Loucy (cell line): ENCODE measurements at regions not wholly inside any gene's neighbourhood (a gene's known extent, or its start where the extent isn't known, plus 50 kb on each side); places are given as distances from the start of the nearest gene placed in this dataset.

Source experiments
- CTCF ChIP-seq: fragments of 200-600 bp; sonication (generic); conservative IDR thresholded peaks from 2 replicates; pipeline ENCODE4 v1.5.1; 2014; ENCODE audit warnings: mild to moderate bottlenecking, antibody characterized with exemption, low read length
- EZH2phosphoT487 ChIP-seq: fragments of 200-600 bp; IDR thresholded peaks from 2 replicates; pipeline ENCODE4 v1.6.1; 2018; ENCODE audit warnings: antibody characterized with exemption, mild to moderate bottlenecking, moderate library complexity, borderline replicate concordance

- TF ChIP-seq CTCF = no peak
- TF ChIP-seq EZH2phosphoT487 = no peak
Observed at GRCh38 chr6:48404927-48405326, 293.9 kb upstream of the PTCHD4 start.
